IMR-90 (cell line): ENCODE measurements at regions not wholly inside any gene's neighbourhood (a gene's known extent, or its start where the extent isn't known, plus 50 kb on each side); places are given as distances from the start of the nearest gene placed in this dataset.

Source experiments
- CEBPB ChIP-seq: IDR thresholded peaks from 2 replicates; pipeline ENCODE4 v1.6.1; 2012; ENCODE audit warnings: low read depth, low read length, improper control_type of control experiment
- FOS ChIP-seq: fragments of 150-350 bp; IDR thresholded peaks from 2 replicates; pipeline ENCODE4 v1.6.1; 2016; ENCODE audit warnings: low read depth, low read length
- MAZ ChIP-seq: IDR thresholded peaks from 2 replicates; pipeline ENCODE4 v1.6.1; 2012; ENCODE audit warnings: low read depth, mild to moderate bottlenecking, low read length, improper control_type of control experiment, moderate library complexity, borderline replicate concordance
- POLR2A ChIP-seq: IDR thresholded peaks from 2 replicates; pipeline ENCODE4 v1.6.1; 2012; ENCODE audit warnings: mild to moderate bottlenecking, low read depth, low read length
- RAD21 ChIP-seq: IDR thresholded peaks from 2 replicates; pipeline ENCODE4 v1.6.1; 2012; ENCODE audit warnings: low read length, improper control_type of control experiment
- SMC3 ChIP-seq: fragments of 150-350 bp; IDR thresholded peaks from 2 replicates; pipeline ENCODE4 v1.6.1; 2016; ENCODE audit warnings: low read depth, mild to moderate bottlenecking, antibody characterized with exemption, low read length, moderate library complexity
- TF ChIP-seq, protein P1 (sequence below): conservative IDR thresholded peaks from 2 replicates; pipeline ENCODE4 v1.5.1; 2012; ENCODE audit warnings: mild to moderate bottlenecking, low read depth, low read length, improper control_type of control experiment
- TF ChIP-seq, protein P2 (sequence below): fragments of 150-350 bp; IDR thresholded peaks from 2 replicates; pipeline ENCODE4 v1.6.1; 2016; ENCODE audit warnings: low read depth, mild to moderate bottlenecking, low read length, moderate library complexity, borderline replicate concordance

GRCh38 chr2:228901531-228901930 lies 369.6 kb downstream of the PID1 start:
- no peak for TF ChIP-seq MAZ
- TF ChIP-seq, protein P1, sequence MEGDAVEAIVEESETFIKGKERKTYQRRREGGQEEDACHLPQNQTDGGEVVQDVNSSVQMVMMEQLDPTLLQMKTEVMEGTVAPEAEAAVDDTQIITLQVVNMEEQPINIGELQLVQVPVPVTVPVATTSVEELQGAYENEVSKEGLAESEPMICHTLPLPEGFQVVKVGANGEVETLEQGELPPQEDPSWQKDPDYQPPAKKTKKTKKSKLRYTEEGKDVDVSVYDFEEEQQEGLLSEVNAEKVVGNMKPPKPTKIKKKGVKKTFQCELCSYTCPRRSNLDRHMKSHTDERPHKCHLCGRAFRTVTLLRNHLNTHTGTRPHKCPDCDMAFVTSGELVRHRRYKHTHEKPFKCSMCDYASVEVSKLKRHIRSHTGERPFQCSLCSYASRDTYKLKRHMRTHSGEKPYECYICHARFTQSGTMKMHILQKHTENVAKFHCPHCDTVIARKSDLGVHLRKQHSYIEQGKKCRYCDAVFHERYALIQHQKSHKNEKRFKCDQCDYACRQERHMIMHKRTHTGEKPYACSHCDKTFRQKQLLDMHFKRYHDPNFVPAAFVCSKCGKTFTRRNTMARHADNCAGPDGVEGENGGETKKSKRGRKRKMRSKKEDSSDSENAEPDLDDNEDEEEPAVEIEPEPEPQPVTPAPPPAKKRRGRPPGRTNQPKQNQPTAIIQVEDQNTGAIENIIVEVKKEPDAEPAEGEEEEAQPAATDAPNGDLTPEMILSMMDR, result no peak
- no peak for TF ChIP-seq POLR2A
- TF ChIP-seq, protein P2, sequence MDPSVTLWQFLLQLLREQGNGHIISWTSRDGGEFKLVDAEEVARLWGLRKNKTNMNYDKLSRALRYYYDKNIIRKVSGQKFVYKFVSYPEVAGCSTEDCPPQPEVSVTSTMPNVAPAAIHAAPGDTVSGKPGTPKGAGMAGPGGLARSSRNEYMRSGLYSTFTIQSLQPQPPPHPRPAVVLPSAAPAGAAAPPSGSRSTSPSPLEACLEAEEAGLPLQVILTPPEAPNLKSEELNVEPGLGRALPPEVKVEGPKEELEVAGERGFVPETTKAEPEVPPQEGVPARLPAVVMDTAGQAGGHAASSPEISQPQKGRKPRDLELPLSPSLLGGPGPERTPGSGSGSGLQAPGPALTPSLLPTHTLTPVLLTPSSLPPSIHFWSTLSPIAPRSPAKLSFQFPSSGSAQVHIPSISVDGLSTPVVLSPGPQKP, result no peak
- no peak for TF ChIP-seq SMC3
- TF ChIP-seq CEBPB, result no peak
- no peak for TF ChIP-seq FOS
- TF ChIP-seq RAD21, result no peak
